ENCODE measurements at regions not wholly inside any gene's neighbourhood (a gene's known extent, or its start where the extent isn't known, plus 50 kb on each side); places are given as distances from the start of the nearest gene placed in this dataset.

DNA sequence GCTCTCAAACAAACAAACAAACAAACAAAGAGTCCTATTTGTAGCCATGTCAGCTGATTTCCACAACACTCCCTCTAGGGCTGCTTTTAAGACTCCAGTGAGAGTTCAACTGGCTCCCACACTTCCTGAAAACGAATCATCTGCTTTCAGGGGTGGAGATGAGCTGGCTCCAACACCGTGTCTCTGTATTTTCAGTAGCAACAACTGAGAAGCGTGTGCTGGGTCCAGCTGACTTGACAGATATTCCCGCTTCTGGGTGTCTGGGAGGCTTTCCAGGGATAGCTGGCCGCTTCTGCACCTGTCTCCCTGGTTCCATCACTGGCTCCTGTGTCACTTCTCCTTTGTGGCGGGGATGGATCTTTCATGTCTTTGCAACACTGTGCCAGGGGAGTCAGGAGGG, 272.5 kb upstream of the SOX4 start:
- H3K4me3 ChIP-seq (ENCODE audit: low read length): no peak overlapping the region
- TF ChIP-seq, protein P1, sequence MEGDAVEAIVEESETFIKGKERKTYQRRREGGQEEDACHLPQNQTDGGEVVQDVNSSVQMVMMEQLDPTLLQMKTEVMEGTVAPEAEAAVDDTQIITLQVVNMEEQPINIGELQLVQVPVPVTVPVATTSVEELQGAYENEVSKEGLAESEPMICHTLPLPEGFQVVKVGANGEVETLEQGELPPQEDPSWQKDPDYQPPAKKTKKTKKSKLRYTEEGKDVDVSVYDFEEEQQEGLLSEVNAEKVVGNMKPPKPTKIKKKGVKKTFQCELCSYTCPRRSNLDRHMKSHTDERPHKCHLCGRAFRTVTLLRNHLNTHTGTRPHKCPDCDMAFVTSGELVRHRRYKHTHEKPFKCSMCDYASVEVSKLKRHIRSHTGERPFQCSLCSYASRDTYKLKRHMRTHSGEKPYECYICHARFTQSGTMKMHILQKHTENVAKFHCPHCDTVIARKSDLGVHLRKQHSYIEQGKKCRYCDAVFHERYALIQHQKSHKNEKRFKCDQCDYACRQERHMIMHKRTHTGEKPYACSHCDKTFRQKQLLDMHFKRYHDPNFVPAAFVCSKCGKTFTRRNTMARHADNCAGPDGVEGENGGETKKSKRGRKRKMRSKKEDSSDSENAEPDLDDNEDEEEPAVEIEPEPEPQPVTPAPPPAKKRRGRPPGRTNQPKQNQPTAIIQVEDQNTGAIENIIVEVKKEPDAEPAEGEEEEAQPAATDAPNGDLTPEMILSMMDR (conservative IDR thresholded peaks at IDR 0.05; ENCODE audit: low read length): no peak
- DNase-seq (ENCODE audit: low read depth): no peak

DNA sequence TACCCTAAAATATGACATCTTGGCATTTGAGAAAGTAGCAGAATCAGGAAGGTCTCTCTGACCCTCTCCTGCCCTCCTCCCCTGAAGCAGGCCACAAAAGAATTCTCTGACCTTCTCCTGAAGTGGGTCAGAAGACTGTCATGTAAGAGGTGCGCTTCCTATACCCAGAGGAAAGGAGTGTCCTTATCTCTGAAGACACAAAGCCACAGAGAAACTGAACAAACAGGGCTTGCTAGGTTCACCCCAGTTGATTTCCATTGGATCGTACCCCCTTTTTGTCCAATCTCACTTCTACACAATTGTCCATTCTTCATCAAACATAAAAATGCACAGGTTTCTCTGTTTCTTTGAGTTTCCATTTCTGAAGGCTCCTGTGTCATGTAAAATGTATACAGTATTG, 272.0 kb upstream of the SOX4 start:
- no peak overlapping the region for H3K4me3 ChIP-seq (ENCODE audit: low read length)
- TF ChIP-seq, protein P1 (conservative IDR thresholded peaks at IDR 0.05; ENCODE audit: low read length): no peak
- no peak for DNase-seq (ENCODE audit: low read depth)

DNA sequence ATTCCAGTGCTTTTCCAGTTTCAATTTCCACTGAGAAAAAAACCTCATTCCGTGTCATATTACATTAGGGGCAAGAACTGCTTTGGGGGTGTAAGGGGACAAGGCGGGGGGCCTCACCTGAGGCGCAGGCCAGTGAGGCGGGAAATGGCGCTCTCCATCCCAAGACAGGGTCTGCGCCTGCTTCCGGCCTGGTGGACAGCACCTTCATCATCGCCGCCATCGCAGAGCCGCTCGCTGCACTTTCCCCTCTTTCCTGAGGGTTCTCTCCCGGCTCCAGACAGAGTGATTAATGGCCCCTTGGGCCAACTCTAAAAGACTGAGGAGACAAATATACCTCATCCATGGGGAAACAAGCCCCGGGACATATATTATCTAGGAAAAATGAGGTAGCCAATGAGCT, 270.0 kb upstream of the SOX4 start:
- TF ChIP-seq, protein P1 (conservative IDR thresholded peaks at IDR 0.05; ENCODE audit: low read length): no peak
- H3K4me3 ChIP-seq (ENCODE audit: low read length): no peak overlapping the region
- no peak for DNase-seq (ENCODE audit: low read depth)

DNA sequence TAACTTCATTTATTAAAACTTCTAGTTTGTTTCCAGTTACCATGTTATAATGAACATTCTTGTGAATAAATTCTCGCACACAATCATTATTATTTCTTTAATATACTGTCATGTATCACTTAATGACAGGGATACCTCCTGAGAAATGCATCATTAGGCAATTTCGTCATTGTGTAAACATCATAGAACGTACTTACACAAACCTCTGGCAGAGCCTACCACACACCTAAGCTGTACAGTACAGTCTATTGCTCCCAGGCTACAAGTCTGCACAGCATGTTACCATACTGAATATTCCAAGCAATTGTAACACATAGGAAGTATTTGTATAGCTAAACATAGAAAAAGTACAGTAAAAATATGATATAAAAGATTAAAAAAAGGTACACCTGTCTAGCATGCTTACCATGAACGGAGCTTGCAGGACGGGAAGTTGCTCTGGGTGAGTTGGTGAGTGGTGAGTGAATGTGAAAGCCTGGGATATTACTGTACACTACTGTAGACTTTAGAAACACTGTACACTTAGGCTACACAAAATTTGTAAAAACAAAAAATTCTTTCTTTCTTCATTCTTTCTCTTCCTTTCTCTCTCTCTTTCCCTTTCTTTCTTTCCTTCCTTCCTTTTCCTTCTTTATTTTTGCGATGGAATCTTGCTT, 268.2 kb upstream of the SOX4 start:
- TF ChIP-seq, protein P1 (conservative IDR thresholded peaks at IDR 0.05; ENCODE audit: low read length): no peak
- H3K4me3 ChIP-seq (ENCODE audit: low read length): no peak overlapping the region
- no peak for DNase-seq (ENCODE audit: low read depth)

DNA sequence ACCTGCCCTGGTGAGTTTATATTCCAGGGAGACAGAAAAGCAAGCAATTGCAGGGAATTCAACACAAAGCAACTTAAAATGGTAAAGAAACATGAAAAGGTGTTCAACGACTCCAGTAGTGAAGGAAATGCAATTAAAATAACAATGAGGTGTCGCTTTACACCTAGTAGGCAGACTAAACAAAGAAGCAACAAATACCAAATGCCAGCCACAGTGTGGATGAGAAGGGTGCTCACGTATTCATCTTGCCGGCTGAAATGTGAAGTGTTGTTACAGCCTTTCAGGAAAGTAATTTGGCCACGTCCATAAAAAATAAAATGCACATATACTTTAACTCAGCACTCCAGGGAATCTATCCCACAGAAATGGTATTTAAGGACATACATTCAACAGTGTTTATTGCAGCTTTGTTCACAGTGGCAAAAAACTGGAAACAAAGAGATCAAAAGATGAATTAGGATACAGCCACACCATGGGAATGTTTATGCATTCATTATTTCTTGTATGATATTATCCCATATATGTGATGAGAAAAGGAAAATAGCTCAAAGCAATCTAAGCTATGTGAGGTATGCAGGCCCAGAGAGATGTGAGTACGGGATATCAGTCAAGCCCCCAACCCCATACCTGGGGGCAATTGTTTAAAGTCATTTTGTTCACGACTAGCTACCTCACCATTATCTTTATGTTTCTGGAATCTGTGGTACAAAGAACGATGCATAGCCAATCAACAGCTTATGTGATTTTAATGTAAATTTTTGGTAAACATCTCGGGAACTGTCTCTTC, 266.0 kb upstream of the SOX4 start:
- TF ChIP-seq, protein P1 (conservative IDR thresholded peaks at IDR 0.05; ENCODE audit: low read length): no peak
- no peak for DNase-seq (ENCODE audit: low read depth)
- H3K4me3 ChIP-seq (ENCODE audit: low read length): no peak overlapping the region

DNA sequence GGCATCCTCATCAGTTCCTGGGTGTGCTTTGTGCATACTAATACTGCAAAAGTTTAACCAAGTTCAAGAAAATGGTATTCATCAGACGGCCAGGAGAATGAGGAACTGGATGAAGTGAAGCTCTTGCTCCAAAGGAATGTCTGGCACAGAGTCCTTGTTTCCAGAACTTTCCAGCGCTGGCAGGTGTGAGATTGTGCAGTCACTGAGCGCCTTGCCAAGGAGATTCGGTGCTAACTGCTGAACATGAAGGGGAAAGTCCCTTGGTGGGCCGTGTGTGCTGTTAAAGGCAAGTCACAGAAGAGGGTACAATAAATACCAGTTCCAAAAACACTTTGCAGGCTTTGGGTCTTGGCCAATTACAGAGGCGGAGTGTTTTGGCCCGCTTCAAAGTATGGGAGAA, 262.3 kb upstream of the SOX4 start:
- no peak overlapping the region for H3K4me3 ChIP-seq (ENCODE audit: low read length)
- TF ChIP-seq, protein P1 (conservative IDR thresholded peaks at IDR 0.05; ENCODE audit: low read length): no peak
- DNase-seq (ENCODE audit: low read depth): no peak

DNA sequence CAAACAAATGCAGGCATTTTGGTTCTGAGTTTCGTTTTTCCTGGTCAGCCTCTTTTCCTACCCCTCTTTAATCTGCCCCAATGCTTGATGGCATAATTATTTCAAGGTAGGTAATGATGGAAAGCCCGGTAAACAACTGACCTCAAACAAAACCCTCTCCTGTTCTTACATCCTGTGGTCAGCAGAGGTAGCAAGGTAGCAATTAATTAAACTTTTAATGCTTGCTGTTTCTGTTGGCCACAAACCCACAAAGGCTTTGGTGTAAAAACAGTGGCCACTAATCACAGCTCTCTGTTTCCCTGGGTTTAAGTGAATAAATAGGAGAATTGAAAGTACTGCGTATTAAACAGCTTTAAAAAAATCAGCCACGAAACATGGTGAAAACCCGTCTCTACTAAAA, 261.5 kb upstream of the SOX4 start:
- no peak for DNase-seq (ENCODE audit: low read depth)
- TF ChIP-seq, protein P1 (conservative IDR thresholded peaks at IDR 0.05; ENCODE audit: low read length): no peak
- no peak overlapping the region for H3K4me3 ChIP-seq (ENCODE audit: low read length)
